ENCODE measurements at regions not wholly inside any gene's neighbourhood (a gene's known extent, or its start where the extent isn't known, plus 50 kb on each side); places are given as distances from the start of the nearest gene placed in this dataset.
"Not testable (repeated sequence)": the region's sequence is repeated elsewhere in the genome, so short reads cannot be mapped to it uniquely, and the experiment has no call there.

GRCh38 chr14:30165255-30165654 is 237.6 kb upstream of the PRKD1 start:
- DNase-seq: no peak

- DNase-seq: no peak
Observed at GRCh38 chr14:30177781-30178180, 250.1 kb upstream of the PRKD1 start.

DNA sequence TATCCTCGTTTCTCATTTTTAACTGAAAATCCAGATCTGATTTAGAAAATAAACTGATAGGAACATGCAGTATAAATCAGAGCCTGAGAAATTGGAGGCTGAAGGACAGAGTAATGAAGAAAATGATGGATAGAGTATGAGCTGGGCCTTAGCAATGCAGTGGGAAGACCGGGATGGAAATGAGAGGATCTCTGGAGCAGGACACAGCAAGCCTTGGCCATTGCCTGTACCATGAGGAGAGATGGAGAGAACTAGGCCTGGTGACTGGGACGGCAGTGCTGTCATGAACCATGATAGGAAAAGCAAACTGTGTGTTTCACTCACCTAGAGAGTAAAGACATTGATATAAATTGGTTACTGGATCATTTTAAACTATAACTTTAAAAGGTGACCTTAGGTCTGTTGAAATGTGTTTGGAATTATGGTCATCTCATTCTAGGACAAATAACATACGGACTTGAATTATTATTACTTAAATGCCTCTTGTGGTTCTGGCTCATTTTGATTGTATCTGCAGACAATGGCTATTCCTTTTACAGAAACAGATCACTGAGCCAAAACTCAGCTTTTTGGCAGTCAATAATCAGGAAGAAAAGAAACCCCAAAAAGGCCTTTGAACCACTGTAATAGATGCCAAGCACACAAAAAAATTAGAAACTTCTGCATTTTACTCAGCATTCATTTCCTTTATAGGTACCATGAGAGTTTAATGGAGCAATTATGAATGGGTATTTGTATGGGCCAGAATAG is 251.9 kb upstream of the PRKD1 start:
- DNase-seq: no peak

DNA sequence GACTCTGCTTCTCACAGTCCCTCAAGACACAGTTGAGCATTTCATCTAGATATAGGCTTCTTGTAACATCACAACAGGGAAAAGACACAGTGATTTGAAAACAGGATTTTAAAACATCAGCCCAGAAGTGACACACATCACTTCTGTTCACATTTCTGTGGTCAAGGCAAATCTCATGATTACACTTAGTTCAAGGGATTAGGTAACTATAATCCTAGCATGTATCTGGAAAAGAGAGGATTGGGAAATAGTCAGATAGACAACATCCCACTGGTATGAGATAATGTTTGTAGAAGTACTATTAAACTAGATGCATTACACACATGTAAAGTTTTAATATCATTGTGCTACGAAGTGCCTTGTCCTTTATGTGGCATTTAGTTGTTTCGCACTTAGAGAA is 252.6 kb upstream of the PRKD1 start:
- DNase-seq: no peak

DNA sequence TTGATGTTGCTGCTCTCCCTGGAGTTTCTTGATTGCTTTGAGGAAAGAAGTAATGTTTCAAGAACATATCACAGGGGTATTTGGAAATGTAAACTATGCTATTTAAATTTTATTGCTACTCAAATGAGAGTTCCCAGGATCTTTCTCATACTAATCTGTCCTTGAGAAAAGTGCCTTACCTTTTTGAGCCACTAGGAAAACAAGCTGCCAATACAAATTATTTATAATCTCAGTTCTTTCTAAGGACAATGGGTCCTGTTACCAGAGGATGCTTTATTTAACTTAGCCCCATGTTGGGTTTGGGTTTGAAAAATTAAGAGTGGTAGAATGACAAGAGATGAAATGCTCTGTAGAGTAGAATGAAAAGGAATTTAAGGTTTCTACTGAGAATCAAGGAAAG is 258.2 kb upstream of the PRKD1 start:
- DNase-seq: no peak

- no peak for DNase-seq
Observed at GRCh38 chr14:30191639-30192279, 264.1 kb upstream of the PRKD1 start.

GRCh38 chr14:30193101-30193500 is 265.5 kb upstream of the PRKD1 start:
- DNase-seq: no peak

DNA sequence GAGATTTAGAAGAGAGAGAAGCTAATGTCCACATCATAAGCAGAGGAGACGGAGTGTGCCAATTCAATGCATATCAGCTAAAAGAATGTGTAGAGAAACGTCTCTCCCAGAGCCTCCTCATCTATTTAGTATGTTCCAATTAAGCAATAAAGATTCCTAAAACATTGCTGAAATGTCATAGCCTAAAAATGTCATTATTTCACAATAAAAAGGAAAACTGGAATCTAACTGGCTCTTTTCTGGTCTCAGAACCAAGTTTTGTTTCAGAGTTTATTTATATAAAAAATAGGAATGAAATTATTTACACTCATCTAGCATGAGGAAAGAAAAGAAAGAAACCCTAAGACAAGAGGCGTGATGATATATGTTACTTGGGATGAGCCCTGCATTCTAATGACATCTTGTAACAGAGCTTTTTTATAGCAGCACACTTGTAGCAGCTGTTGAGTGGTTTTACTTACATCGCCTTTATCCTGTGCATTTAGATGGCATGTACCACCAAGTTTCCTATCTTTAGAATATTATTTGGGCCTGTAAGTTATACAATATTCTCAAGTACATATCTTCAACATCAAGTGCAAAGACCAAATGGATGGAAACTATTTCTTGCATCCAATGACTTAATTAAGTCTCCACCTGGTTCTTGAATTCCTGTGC is 266.3 kb upstream of the PRKD1 start:
- DNase-seq: no peak

DNA sequence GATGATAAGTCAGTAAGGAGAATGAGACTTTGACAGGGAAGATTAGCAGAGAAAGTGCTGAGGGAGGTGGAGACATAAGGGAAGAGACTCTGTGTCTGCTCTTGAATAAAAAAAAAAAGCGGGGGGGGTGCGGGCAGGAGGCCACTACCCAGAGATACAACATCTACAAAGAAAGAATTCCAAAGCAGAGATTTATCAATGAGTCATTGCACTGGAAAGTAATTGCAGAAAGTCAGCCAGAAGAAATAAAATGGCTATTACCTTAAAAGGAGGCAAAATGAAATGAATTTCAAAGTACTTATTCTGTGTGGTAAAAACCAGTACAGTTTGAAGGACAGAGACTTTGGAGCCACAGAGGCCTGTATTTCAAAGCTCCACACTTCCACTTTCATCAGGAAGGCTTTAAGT is 267.1 kb upstream of the PRKD1 start:
- DNase-seq: peak; percentile 46

GRCh38 chr14:30195941-30196340 is 268.3 kb upstream of the PRKD1 start:
- peak; percentile 29 for DNase-seq

DNA sequence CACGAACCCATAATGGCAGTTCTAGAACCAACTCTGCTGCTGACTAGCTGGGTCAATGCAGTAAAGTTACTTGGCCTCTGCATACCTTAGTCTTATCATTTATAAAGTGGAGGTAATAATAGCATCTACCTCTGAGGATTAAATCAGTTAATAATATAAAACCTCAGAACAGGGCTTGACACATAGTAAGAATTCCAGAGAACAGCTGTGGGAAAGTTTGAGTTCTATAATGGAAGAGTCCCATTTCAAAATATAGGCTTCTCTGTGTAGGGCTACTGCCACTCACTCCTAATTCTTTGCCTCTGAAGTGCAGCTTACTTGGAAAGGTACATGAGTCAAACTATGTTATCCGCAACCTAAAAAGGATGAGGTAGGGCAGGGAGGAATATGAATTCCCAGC is 269.2 kb upstream of the PRKD1 start:
- DNase-seq: no peak

DNA sequence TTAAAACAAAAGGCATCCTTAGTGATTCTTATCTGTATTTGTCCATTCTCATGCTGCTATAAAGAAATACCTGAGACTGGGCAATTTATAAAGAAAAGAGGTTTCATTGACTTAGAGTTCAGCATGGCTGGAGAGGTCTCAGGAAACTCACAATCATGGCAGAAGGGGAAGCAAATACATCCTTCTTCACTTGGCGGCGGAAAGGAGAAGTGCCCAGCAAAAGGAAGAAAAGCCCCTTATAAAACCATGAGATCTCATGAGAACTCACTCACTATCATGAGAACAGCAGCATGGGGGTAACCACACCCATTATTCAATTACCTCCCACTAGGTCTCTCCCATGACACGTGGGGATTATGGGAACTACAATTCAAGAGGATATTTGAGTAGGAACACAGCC is 271.1 kb upstream of the PRKD1 start:
- DNase-seq: not testable (repeated sequence)

- DNase-seq: no peak
Observed at GRCh38 chr14:30204431-30204980, 276.9 kb upstream of the PRKD1 start.

DNA sequence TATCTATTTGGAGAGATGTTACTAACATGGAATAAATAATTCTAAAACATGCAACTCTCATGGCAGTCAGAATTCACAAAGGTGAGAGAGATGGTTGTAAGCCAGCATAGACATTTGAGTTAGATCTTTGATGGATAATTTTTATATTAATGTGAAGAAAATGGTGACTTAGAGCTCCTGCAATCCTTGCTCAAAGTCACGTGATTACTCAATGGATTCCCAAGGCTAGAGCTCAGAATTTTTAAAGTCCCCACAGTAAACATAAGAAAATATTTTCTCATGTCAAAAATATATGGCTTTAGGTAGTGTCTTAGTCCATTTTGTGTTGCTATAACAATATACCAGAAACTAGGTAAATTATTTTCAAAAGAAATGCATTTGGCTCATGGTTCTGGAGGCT is 281.5 kb upstream of the PRKD1 start:
- no peak for DNase-seq

DNA sequence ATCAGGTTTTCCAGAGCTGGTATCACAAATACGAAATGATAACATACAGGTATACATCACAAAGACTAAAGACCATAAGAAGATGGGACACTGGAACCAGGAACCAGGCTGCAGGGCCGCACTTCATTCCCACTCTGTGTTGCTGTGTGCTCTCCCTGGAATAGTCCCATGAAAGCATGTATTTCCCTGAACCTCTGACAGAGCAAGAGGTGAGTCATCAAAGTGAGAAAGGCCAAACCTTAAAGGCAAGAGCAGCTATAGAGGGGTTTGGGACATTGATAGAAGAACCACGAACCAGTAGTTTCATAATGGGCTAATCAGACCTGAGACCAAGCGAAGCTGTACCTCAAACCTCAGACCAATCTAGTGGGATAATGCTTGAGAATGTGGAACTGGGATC is 283.0 kb upstream of the PRKD1 start:
- DNase-seq: no peak

DNA sequence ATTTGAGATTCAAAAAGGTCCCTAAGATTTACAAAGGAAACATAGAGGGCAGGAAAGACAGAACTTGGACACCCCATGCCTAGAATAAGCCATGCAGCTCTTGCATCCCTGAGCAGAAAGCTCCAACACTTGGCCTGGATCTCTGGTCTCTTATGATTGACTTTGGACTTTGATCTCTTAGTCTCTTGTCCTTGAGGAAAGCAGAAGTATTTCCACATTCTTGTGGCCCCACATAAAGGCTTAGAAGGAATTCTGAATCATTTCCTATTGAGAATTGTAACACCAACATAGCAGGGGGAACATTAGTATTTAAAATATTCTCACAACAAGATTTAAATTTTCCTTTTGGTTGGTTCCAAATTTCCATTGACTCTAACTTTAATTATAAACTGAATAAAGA is 283.7 kb upstream of the PRKD1 start:
- no peak for DNase-seq

- DNase-seq: no peak
Observed at GRCh38 chr14:30214014-30214413, 286.4 kb upstream of the PRKD1 start.

DNA sequence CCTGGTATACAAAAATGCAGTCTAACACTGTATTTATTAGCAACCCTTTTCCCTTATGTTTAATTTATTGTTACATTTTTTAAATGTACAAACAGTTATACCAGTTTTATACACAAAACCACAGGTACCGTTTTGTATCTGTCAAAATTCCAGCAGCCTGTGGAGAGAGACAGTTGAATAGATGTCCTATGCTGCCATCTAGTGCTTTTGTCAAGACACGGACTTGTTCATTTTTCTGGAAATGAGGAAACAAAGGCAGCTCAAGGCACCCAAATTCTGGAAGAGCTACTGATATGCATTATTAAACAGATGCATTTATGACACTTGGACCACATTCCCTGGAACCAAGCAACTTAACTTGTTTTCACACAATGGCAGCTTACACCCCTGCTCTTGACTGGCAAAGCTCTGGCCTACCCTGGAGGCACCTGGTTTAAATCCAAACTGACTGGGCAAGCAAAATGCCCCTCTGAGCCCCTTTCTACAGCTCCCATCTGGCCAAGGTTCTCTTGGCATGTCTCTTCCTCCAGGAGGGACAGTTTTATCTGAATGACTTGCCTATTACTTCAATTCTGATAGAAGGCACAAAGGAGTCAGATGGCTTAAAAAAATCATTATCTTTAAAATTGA is 286.9 kb upstream of the PRKD1 start:
- DNase-seq: peak; percentile 31

DNA sequence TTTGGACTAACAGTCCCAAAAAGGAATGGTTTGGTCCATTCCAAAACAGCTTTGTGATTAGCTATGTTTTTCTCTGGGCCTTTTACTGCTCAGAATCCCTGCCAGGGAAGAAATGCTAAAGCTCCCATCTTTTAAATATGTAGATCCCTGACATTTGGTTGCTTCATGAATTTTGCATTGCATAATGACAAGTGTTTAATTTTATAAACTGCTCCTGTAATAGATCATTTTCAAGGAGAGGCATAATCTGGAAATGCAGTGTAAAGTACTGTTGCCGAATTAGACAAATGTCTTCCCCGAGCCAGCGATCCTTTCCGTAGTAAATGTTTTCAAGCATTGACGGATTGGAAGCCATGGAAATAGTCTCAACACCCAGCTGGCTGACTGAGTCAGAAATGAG is 291.3 kb upstream of the PRKD1 start:
- DNase-seq: no peak

- no peak for DNase-seq
Observed at GRCh38 chr14:30221546-30221945, 293.9 kb upstream of the PRKD1 start.

DNA sequence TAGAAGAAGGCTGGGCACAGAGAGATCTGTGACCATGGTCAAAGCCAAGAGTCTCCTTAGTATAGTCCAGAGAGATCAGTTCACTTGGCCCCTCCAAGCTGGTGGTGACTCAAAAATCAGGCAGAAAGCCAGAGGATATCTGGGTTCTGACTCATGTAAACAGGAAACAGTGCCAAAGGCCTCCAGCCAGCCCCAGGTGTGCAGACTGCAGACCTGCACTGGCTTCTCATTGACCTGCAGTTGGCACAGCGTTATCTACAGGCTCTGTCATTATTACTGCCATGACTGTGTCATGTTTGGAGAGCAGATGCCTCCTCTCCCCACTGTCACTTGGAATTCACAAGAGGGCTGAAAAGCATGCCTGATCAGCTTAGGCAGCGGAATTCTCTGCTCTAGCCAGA is 295.7 kb upstream of the PRKD1 start:
- no peak for DNase-seq

GRCh38 chr14:30223966-30224365 is 296.3 kb upstream of the PRKD1 start:
- DNase-seq: no peak

DNA sequence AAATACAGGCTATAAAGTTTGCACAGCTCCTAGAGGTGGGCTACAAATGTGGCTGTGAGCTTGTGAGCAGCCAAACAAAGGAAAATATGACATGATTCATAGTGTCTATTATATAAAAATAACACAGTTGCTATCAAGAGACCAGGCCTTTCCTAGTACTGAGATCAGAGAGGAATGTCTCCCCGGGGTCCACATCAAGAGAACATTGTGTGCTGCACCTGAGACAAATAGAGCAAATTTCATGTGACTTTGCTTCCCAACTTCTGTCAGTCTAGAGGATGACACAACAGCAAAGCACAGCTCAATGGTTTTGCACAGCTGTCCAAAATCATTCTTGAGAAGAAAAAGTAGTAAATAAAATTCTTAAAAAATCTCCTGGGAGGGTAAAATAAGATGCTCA is 297.5 kb upstream of the PRKD1 start:
- DNase-seq: no peak

- DNase-seq: no peak
Observed at GRCh38 chr14:30227436-30227835, 299.8 kb upstream of the PRKD1 start.

All from MV-4-11 (cell line).